ENCODE measurements at regions not wholly inside any gene's neighbourhood (a gene's known extent, or its start where the extent isn't known, plus 50 kb on each side); places are given as distances from the start of the nearest gene placed in this dataset.

GRCh38 chr17:77454242-77455095 is 313.7 kb downstream of the SEC14L1 start (continued):
- no peak for TF ChIP-seq ATF3 (IDR thresholded peaks at IDR 0.05; ENCODE audit: insufficient read depth, low read depth, low read length)
- no peak for TF ChIP-seq ZNF274 (IDR thresholded peaks at IDR 0.05; ENCODE audit: borderline replicate concordance, extremely low read depth, low read length)
- no peak for TF ChIP-seq YY1 (IDR thresholded peaks at IDR 0.05; ENCODE audit: low read depth, low read length)
- no peak for TF ChIP-seq CEBPB (IDR thresholded peaks at IDR 0.05; ENCODE audit: low read depth, low read length)
- TF ChIP-seq TAF7 (optimal IDR thresholded peaks at IDR 0.05; ENCODE audit: borderline replicate concordance, low read depth, low read length): no peak
